Hematopoietic multipotent progenitor cell treated with erythropoietin and hydrocortisone succinate and interleukin-3 and kit ligand, for 8 days (in vitro differentiated cells): ENCODE measurements at regions not wholly inside any gene's neighbourhood (a gene's known extent, or its start where the extent isn't known, plus 50 kb on each side); places are given as distances from the start of the nearest gene placed in this dataset.

Experiments
- DNase-seq: peaks from one replicate; pipeline ENCODE4 v3.0.0-alpha.2; 2015

GRCh38 chr9:1791191-1791590 lies 224.0 kb upstream of the SMARCA2 start:
- DNase-seq, result no peak

- no peak for DNase-seq
Measured at GRCh38 chr9:1794547-1795270, 220.4 kb upstream of the SMARCA2 start.

- no peak for DNase-seq
Measured at GRCh38 chr9:1804128-1804865, 210.8 kb upstream of the SMARCA2 start.

GRCh38 chr9:1829719-1830118 lies 185.4 kb upstream of the SMARCA2 start:
- DNase-seq, result no peak

- DNase-seq, result no peak
Measured at GRCh38 chr9:1832960-1833359, 182.2 kb upstream of the SMARCA2 start.

- peak; percentile 53 for DNase-seq
Measured at GRCh38 chr9:1837453-1838084, 177.6 kb upstream of the SMARCA2 start.

- DNase-seq, result no peak
Measured at GRCh38 chr9:1839909-1840308, 175.2 kb upstream of the SMARCA2 start.

DNA sequence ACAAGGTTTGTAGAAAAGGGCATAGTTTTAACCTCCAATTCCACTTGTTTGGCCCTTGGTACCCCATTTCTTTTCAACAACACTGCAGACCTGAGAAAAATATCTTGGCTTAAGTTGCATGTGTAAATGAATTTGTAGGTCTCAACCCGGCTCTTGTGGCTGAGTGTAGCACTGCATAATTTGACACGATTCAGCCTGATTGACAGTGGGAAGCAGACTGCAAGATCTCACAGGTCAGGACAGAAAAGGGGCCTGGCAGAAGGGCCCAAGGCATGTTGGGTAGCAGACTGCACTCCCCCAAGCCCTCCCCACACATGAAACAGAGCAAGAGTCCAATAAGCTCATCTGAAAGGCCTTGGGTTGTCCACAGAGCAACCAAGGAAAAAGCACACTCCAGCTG lies 169.7 kb upstream of the SMARCA2 start:
- no peak for DNase-seq

DNA sequence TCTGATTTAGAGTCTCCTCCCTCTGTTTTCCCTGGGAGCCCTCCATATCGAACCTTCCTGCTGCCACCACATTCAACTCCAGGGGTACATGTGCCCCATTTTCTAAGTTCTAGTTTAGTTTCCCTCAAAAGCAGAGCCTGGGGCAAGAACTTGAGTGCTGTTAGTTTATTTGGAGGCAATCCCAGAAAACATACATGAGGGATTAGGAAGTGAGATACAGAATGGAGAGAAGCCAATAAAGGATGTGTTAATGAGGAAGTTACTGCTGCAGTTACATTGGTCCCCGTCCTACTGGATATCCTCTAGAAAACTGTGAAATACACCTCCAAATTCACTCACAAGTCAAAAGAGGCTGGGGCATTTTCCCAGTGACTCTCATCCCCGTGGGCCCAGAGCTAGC lies 159.4 kb upstream of the SMARCA2 start:
- no peak for DNase-seq

DNA sequence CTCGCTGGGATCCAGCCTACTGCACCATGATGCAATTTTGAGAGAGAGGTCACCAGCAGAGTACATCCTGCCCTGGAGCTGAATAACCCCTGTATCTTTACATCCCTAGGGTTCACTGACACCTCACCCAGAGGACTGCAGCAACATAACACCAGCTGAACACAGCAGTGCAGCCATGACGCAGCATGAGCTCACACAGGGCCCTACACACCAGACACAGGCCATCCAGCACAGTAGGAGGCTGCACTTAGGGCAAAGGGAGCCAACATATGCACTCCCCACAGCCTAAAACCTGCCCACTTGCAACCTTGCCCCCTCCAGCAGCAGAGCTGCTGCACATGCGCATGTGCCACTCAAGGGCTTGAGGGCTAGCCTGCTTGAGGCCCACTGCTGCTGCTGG lies 157.3 kb upstream of the SMARCA2 start:
- DNase-seq, result no peak

DNA sequence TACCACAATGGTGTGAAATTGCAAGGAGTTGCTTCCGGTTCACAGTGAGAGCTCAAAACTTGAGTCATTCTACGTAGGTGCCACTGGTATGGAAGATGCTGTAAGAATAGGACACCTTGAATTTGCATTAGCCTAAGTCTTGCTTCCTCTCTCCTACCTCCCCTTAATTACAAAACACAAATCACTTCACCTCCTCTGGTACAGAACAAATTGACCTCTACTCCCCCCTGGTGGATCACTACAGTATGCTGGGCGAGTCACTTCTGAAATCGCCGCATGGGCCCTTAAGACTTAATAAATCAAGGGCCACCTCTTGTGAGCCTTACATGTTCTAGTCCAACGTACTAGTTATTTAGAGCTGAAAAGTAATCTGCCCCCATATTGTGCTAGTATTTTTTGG lies 145.3 kb upstream of the SMARCA2 start:
- peak; percentile 29 for DNase-seq

GRCh38 chr9:1870915-1871314 lies 144.2 kb upstream of the SMARCA2 start:
- DNase-seq, result no peak

DNA sequence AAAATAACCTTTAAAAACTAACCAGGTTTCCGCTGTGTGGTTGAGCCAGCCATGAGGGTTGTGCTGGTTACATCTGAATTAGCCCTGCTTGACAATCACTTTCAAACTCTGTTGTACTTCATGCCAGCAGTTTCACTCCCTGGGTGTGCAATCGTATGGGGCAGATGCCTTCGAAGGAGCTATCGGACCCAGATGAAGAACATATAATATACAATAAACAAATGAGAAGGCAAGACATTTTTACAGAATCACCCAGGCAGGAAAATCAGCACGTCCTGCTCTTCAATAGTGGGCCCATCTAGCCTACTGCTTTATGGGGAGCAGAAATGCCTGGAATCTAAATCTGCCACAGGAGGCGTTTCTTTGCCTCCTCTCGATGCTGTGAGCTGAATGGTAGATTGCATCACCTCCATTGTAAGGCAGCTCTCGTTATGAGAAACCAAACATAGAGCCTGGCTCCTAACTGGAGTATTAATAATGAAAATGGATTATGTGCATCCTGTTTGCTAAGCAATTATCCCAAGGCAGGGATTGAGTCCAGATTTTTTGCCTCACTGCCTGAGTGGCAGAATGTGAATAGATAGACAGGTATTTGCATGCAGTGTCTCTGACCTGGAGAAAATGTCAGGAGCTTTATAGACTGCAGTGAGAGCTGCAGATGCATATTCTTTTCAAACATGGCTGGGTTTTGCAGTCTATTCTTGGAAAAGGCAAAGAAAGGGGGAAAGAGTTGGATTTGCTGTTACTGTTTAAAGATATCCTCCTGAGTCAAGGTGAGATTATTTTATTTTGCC lies 143.3 kb upstream of the SMARCA2 start:
- DNase-seq, result no peak

- DNase-seq, result no peak
Measured at GRCh38 chr9:1875251-1875851, 139.8 kb upstream of the SMARCA2 start.

DNA sequence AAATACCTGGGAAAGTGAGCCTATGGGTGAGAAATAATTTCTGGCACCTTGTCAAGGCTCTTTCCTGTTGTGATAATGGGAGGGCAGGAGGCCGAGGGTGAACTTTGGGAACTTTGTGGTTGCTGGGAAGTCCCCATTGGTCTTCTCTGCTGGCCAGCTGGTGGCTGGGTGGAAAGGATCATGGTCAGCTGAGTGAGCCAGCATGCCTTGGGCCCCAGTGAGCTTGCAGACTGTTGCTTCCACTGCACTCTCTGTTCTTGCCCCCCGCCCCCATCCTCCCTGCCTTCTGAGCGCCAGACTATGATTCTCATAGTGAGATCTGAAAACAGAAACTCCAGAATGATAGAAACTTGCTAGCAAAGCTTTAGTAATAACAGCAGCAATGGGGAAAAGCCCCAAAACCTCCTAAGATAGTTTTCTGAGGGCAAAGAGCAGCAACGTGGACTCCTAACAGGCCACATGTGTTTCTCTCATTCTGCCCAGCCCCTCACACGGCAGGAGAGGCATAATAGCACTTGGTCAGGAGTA lies 139.2 kb upstream of the SMARCA2 start:
- no peak for DNase-seq

DNA sequence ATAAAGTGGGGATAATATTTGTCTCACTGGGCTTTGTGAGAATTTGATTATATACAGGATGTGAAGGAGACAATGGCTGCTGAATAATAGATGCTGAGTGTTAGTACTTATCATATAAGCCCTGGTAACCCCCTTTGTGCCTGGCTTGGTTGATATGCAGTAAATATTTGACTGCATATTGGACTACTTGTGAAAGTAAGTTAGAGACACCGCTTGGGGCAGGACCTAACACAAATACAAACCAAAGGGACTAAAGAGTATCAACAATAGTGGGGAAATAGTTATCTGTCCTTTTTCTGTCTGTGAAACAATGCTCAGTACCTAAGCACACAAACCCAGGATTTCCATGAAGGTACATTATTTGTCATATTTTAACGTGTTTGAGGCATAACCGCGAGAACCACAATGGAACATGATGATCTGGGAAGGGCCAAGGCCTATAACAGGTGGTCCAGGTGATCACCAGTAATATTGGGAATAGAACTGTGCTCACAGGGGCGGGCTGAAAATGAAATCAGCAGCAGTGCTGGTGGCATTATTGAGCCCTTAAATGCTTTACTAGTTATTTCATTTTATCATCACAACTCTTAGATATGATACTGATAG lies 138.2 kb upstream of the SMARCA2 start:
- no peak for DNase-seq

DNA sequence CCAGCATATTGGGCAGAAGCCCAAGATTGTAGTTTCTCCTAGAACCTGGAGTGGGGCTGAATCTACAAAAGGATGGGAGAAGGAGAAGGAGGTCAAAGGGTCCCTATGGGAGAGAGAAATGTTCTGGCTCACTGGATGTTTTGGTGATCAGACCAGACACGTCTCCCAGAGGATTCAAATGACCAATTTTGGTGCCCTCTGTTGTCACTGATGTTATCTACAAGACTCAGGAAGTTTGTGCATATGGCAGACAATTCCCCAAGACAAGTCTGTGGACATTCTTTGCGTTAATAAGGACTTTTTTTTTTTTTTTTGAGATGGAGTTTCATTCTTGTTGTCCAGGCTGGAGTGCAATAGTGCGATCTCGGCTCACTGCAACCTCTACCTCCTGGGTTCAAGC lies 137.2 kb upstream of the SMARCA2 start:
- no peak for DNase-seq

GRCh38 chr9:1878811-1879210 lies 136.3 kb upstream of the SMARCA2 start:
- no peak for DNase-seq

DNA sequence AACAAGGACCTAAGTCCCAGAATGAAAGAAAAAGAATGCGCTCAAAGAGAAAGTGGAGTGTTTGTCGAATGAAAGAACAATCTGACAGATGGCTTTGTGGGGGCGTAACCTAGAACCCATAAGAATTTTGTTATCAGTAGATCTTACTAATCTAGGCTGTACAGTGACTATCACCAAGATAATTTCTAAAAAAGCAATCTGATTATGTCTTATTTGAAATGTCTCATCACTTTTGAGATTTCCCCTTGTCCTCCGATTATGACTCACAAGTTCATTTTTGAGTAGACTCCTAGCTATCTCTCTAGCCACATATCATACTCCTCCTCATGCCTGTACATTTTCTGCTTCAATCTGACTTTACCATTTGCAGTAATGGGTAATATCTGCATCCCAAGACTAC lies 135.6 kb upstream of the SMARCA2 start:
- DNase-seq, result no peak

DNA sequence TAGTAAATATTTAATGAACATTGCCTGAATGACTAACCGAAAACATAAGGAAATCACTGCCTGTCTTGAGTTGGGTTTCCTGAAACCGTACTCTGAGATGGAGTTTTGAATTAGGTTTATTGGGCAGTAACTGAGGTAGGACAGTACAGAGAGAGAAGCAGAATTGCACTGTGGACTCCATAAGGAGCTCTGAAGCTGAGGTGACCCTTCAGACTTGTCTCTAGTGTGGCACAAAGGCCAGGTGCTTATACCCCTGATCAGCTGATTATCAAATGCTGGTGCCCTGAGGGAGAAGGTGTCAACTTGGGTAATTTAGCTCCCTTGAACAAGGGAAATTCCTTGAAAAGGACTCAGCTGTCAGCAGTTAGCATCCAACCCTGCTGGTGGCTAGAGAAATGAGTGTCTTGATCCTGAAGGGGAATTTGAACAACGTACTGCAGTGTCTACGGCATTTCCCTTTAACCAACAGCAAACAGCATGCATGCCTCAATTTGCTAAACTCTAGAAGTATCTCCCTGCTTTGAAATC lies 135.0 kb upstream of the SMARCA2 start:
- DNase-seq, result no peak

DNA sequence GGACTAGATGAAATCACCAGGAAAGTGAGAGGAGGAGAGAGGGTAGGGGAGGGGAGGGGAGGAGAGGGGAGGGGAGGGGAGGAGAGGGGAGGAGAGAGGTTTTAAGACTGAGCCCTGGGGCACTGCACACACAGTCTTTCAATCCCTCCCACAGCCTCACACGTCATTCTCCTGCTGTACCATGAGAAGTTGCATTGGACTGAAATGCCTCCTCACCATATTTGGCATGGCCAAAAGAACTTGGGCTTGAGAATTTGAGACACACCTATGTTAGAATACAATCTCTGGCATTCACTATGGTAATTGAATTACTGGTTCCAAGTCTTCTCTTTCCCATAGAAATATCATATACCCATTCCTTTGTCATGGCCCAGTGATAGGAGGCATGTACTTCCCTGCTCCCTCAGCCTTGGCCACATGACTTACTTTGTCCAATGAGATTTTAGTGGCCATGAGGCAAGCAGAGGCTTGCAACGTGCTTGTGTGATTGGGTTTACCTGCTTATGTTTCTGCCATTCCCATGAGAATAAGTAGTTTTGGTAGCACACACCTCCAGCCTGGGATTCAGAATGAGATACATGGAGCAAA lies 133.3 kb upstream of the SMARCA2 start:
- no peak for DNase-seq
